ENCODE measurements at regions not wholly inside any gene's neighbourhood (a gene's known extent, or its start where the extent isn't known, plus 50 kb on each side); places are given as distances from the start of the nearest gene placed in this dataset.
A peak's percentile ranks its signal among the peaks of the same experiment; 100 is the strongest.
"Not testable (repeated sequence)": the region's sequence is repeated elsewhere in the genome, so short reads cannot be mapped to it uniquely, and the experiment has no call there.

GRCh38 chr6:109255087-109255486 is 127.2 kb downstream of the CD164 start:
- no peak for DNase-seq (ENCODE audit: low read depth, low spot score)

GRCh38 chr6:109253366-109253765 is 128.9 kb downstream of the CD164 start:
- no peak for DNase-seq (ENCODE audit: low read depth, low spot score)

- no peak for DNase-seq (ENCODE audit: low read depth, low spot score)
Observed at GRCh38 chr6:109252261-109253041, 129.8 kb downstream of the CD164 start.

- no peak for DNase-seq (ENCODE audit: low read depth, low spot score)
Observed at GRCh38 chr6:109251839-109252238, 130.4 kb downstream of the CD164 start.

GRCh38 chr6:109250544-109251156 is 131.6 kb downstream of the CD164 start:
- DNase-seq (ENCODE audit: low read depth, low spot score): not testable (repeated sequence)

GRCh38 chr6:109243863-109244825 is 138.1 kb downstream of the CD164 start:
- DNase-seq (ENCODE audit: low read depth, low spot score): no peak

- no peak for DNase-seq (ENCODE audit: low read depth, low spot score)
Observed at GRCh38 chr6:109242925-109243324, 139.3 kb downstream of the CD164 start.

- DNase-seq (ENCODE audit: low read depth, low spot score): no peak
Observed at GRCh38 chr6:109242029-109242428, 140.2 kb downstream of the CD164 start.

GRCh38 chr6:109241199-109241598 is 141.1 kb downstream of the CD164 start:
- no peak for DNase-seq (ENCODE audit: low read depth, low spot score)

GRCh38 chr6:109240370-109241084 is 141.7 kb downstream of the CD164 start:
- DNase-seq (ENCODE audit: low read depth, low spot score): no peak

GRCh38 chr6:109239651-109240321 is 142.5 kb downstream of the CD164 start:
- DNase-seq (ENCODE audit: low read depth, low spot score): peak; percentile 8

- no peak for DNase-seq (ENCODE audit: low read depth, low spot score)
Observed at GRCh38 chr6:109239160-109239559, 143.1 kb downstream of the CD164 start.

GRCh38 chr6:109238396-109238795 is 143.1 kb downstream of the CEP57L1 start:
- no peak for DNase-seq (ENCODE audit: low read depth, low spot score)

GRCh38 chr6:109237986-109238329 is 142.7 kb downstream of the CEP57L1 start:
- no peak for DNase-seq (ENCODE audit: low read depth, low spot score)

GRCh38 chr6:109237077-109237985 is 142.0 kb downstream of the CEP57L1 start:
- no peak for DNase-seq (ENCODE audit: low read depth, low spot score)

GRCh38 chr6:109236115-109237076 is 141.1 kb downstream of the CEP57L1 start:
- peak; percentile 10 for DNase-seq (ENCODE audit: low read depth, low spot score)

GRCh38 chr6:109235481-109236038 is 140.3 kb downstream of the CEP57L1 start:
- DNase-seq (ENCODE audit: low read depth, low spot score): no peak

GRCh38 chr6:109230453-109230852 is 135.1 kb downstream of the CEP57L1 start:
- DNase-seq (ENCODE audit: low read depth, low spot score): no peak
